ENCODE measurements at regions not wholly inside any gene's neighbourhood (a gene's known extent, or its start where the extent isn't known, plus 50 kb on each side); places are given as distances from the start of the nearest gene placed in this dataset.
A peak's percentile ranks its signal among the peaks of the same experiment; 100 is the strongest.

DNA sequence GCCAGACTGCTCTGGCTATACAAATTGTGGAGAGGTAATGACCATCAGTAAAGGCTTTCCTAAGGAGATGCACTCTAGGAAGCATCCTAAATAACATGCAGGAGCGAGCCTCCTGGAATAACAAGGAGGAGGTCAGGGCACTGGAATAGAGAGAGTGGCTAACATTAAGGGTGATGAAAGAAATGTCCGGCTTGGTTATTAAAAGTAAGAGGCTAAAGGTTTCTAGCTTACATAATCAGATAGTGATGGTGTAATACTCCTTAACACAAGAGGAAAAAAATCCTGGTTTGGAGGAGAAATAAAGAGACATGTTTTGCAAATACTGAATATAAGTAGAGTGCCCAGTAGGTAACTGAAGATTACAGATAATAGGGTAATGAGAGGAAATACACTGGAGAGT, 365.7 kb downstream of the ZEB2 start:
- no peak for DNase-seq (ENCODE audit: low read depth)

DNA sequence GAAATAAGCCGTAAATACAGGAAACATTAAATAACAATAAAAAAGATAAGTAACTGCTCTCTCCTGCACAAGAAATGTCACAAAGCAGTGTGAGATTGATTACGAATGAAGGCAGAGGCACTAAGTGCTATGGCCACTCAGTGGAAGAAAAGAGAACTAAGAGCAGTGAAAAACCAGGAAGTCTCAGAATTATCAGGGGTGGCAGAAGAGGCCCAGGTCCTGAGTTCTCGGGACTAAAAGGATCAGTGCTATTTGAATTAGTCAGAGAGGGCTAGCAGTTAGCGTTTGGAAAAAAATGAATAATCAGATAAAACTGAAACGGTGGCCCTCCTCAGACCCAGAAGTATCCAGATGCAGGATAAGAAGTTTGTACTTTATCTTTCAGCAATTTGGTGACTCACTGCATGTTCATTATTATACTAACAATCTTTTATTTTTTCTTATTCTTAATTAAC, 367.1 kb downstream of the ZEB2 start:
- DNase-seq (ENCODE audit: low read depth), result peak; percentile 62

DNA sequence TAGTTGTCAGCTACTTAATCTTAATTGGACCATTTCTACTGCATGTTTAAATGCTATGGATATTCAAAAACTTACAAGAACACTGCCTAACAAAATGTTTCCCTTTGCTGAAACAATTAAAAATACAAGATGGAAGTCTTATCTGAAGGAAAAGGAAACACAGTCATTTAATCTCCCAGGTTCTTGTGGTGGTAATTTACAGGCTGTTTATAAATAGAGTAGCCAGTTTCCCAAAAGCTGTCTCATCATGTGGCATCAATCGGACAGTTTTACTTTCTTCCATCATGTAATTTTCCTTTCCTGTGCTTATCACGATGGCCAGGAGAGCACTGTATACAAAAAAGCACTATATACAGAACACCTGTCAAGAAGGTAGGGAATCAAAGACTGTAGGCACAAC, 368.1 kb downstream of the ZEB2 start:
- no peak for DNase-seq (ENCODE audit: low read depth)

DNA sequence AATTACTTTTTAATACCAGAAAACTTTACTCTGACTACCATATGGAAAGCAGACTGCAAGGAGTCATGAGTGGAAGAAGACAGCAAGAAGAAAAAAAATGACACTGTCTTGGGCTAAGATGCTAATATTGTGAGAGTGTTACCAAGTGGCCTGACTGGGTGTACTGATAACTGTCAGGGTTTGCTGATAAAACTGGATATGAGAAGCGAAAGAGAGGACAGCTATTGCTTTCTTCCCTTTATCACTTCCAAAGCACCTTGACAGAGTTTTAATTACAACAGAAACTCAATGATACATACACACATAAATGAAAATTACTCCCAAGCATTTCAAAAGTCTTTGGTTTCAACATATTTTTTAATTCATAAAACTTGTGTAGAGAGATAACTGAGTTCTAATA, 368.5 kb downstream of the ZEB2 start:
- DNase-seq (ENCODE audit: low read depth), result no peak

DNA sequence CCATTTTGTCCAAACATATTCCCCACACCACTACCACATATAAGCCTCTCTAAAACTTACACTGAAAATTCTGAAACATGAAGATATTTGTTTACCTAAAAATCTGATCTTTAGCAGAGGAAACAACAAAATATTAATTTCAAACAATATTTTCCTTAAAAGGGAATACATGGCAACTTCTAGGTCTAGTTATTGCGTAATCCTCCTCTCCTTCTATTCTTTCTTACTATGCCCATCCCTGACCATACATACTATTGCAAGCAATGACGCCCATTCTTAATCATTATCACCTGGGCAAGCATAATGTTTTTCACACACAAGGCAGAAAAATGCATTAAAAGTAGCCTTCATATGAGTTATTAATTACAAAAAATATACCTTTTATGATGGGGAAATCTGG, 372.6 kb downstream of the ZEB2 start:
- DNase-seq (ENCODE audit: low read depth), result no peak

DNA sequence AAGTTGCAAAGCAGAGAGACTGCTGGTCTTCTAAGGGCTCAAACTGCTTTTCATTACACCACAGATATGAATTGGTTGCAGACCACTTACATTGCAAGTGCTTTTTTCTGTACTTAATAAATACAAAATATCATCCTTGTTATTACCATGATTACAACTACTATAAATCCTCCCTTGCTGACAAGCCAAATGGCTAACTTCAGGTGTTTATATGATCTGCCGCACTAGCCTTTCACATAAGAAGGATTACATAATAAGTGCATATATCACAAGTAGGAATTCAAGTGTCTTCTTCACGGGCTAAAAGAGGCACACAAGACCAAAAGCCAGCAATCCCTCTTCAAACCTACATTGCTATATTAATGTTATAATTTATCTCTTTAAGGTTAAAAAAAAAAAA, 373.0 kb downstream of the ZEB2 start:
- no peak for DNase-seq (ENCODE audit: low read depth)

DNA sequence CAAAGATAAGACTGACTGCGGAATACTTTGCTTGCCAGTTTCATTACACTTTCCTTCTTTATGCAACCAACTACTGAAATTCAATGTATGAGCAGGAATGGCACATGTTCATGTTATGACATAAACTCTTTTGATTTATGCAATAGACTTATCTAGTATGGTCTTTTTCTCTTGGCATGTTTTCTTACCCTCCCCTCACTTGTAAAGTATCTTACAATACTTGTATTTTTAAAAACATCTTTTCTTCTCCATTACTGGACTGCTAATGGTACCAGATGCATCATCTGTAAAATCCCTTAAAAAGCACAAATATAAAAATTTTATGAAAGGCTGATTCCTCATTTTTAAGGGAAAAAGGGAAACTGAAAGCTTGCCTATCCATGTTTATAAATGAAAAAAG, 373.8 kb downstream of the ZEB2 start:
- no peak for DNase-seq (ENCODE audit: low read depth)

DNA sequence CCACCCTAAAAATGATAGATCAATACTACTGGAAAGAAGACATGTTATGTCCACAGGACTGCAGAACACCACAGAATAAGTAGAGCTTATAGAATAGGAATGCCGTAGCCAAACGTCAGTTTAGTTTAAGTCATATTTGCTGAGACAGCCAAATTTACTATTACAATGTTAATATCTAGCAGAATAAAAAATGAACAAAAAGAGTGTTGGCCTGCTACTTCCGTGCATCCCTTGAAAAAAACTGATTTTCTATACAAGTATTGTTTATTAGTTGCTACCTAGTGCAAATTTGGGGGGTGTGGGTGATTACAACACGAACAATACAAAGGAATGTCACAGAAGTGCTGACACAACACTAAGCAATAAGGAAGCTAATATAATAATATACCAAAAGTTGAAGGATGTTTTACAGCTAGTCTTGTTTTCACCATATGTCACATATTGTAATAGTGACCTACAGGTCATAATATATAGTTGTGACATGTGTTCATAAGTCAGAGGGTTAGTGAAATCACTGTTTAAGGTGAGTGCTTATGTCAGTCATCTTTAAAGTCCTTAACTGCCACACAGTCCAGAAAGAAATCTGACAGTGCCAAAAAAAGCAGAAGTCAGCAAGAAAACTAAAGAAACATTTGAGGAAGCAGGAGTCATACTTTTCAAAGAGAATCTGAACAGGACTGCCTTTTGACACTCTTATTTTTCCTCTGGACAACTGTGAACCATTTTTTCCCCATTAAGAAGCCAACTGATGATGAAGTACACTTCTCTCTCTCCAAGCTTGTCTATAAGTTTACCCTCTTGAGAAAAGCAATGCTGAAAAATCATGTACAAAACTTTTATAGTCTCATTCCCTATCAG, 376.4 kb downstream of the ZEB2 start:
- DNase-seq (ENCODE audit: low read depth), result no peak

DNA sequence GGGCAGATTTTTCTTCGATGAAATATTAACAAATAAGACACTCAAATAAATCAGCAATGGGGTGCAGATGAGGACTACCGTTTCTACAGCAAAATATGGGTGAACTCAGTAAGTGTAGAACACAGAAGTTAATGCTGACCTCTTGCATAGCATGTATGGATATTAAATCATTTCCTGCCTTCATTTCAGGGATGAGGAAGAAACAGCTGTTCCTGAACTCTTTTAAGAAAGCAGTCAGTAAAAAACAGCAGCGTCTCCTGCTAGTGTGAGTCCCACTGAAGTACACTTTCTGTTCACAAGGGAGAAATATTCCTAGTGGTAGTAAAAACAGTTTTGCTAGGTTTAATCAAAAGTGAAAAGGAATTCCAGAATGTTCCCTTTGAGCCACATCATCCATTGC, 379.0 kb downstream of the ZEB2 start:
- no peak for DNase-seq (ENCODE audit: low read depth)

DNA sequence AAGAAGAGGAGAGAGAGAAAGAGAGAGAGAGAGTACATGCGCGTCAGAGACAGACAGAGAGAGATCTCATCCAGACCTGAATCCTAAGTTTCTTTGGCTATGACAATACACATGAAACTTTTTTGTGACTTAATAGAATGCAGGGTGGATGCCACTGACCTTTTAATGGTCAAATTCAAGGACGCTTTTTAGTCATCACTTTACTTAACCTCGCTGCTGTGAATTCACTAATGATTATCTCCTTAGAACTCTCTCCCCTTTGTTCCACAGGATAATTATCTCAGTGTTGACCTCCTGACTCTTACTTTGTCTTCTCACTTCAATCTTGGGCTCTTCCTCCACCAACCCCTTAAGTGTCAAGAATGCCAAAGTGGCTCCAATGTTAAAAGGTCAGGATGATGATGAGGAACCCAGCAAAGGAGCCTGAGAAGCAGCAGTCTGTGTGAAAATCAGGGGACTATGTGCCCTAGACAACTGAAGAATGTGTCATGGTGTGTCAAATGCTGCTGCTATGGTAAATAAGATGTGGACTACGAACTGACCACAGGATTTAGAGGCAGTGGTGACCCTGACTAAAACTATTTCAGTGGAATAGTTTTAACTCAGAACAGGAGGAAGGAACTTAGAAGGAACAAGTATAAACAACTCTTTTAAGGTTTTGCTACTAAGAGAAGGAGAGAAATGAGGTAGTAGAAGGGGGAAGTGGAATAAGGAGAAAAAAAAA, 382.1 kb downstream of the ZEB2 start:
- DNase-seq (ENCODE audit: low read depth), result peak; percentile 81

DNA sequence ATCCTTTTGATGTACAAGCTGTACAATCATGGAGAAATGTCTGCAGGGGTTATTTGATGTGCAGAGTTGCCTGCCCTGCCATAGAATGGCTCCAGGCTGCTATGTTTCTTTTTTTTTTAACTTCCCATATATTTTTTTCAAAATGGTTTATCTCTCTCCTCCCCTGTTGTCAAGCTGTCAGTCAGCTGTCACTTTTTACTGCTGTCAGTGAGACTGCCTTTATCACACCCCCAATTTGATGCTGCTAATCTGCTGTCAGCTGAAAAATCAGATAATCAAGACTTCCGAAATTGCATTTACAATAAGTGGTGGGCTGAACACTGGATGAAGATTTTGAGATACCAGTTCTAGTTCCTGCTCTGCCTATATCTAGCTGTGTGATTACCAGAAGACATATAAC, 382.6 kb downstream of the ZEB2 start:
- no peak for DNase-seq (ENCODE audit: low read depth)

DNA sequence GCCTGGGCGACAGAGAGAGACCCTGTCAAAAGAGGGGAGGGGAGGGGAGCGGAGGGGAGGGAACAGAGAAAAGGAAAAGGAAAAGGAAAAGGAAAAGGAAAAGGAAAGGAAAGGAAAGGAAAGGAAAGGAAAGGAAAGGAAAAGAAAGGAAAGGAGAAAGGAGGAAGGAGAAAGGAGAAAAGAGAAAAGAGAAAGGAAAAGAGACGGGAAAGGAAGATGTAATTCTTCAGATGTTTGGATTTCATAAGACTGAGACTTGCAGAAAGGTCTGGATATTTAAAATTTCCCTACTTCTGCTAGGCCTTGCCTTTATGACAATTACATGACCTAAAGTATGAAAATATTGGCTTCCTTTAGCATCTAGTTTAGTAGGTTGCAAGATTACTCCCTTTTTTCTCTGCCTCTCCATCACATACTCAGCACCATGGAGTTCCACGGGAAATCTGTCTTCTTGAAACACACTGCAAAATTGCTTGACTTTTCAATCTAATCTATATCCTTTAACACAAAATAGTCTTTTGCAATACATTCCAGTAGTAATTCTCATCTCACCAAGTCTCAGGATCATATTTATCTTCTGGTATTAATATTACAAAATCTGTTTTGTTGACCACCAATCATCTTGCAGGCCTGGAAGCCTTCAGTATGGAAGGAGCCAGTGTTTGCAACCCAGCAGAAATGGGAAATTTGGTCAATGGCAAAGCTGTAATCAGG, 383.5 kb downstream of the ZEB2 start:
- DNase-seq (ENCODE audit: low read depth), result no peak

DNA sequence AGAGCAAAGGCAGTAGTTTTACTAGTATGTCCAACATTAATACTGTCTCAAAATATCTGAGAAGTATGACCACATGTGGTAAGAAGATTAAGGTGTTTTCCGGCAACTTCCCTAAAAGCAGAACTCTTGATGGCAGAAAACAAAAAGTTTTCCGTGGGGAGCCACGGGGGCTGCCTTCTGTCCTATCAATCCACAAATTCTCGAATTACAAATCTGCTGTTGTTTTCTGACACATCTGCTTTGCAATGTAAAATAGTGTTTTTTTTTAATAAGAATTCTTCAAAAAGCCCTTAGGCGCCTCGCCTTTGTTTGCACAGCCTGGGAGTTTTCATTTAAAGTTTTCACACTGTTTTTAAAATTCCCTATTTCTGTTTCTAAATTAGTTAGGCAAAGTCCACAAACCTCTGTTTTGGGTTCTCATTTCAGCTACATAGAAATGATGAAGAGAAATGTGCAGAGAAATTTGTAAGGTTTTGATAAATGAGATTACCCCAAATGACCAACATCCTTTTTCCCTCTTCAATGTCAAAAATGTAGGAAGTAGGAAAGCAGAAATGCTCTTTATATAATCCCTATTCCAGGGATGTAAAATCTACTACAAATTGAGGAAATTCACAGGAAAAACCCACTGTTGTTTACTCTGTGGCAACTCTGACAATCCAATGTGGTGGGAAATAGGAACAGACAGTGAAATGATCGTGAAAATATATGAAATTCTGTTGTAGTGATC, 385.8 kb downstream of the ZEB2 start:
- no peak for DNase-seq (ENCODE audit: low read depth)

DNA sequence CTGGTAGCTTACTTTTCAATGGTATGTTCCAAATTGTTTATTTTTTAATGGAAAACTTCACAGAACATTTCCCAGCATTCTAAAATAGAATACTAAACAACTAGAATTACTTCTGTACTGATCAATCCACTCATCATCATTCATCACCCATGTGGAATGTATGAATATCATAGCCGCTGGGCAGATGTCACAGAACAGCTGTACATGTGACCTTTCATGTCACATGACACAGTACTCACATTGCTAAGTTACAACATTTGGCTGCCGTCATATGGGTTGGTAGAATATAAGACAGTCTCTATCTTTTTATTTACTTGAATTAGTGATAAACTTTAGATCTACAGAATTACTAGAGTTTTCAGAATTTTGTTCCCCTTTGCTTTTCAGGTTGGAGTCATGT, 387.6 kb downstream of the ZEB2 start:
- DNase-seq (ENCODE audit: low read depth), result peak; percentile 96

DNA sequence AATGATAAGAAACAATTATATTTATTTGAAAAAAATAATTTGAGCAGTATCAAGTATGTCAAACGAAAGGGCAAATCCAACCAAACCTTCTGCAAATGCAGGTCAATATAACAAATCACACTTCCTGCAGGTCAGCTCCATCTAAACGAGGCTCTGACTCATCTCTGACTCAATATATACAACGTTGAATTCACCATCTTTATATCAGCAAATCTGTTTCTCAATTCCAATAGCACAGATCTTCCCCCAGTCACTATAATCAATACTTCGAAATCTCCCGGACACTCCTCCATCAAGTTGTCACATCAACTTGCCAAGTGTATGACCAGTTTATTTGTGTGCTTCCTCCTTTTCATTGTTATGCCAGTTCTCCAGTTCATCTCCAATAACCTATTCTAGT, 388.9 kb downstream of the ZEB2 start:
- peak; percentile 92 for DNase-seq (ENCODE audit: low read depth)

DNA sequence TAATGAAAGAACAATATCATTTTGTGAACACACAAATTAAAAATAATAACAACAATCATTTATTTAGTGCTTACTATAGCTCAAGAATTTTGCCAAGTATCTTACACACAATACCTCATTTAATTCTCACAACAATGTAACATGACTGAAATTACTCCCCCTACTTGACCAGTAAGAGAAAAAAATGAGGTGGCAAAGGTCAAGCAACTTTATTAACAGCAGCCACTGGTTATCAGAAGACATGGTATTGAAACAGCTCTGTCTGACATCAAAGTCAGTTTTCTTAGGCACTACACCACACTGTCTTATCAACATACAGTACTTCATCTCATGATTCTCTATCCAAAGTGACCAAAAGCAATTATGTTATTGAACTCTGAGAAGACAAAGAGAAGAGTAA, 389.4 kb downstream of the ZEB2 start:
- no peak for DNase-seq (ENCODE audit: low read depth)

DNA sequence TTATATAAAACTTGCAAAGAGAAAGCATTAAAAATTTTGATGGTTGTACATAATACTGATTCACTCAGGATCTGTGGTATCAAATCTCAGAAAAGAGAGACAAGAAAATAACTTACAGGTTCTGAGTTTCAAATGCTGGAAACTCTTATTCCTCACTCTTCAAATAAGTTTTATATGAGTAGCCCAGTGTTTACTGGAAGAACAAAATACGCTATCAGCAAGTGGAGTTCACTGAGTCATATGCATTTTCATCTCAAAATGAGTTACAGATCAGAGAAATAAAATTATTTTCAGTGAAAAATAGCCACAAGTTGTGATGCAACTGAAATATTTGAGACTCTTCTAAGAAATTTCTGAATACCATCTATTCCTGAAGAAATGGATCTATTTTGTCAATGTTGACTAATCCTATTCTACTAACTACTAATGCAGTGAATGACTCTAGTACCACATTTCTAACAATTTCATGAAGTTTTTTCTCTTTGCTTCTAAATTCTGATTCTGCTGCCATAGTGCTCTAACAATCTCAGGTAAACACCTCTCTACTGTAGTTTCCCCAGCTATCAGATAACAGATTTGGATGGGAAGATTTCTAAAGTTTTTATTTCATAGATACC, 391.7 kb downstream of the ZEB2 start:
- DNase-seq (ENCODE audit: low read depth), result no peak

DNA sequence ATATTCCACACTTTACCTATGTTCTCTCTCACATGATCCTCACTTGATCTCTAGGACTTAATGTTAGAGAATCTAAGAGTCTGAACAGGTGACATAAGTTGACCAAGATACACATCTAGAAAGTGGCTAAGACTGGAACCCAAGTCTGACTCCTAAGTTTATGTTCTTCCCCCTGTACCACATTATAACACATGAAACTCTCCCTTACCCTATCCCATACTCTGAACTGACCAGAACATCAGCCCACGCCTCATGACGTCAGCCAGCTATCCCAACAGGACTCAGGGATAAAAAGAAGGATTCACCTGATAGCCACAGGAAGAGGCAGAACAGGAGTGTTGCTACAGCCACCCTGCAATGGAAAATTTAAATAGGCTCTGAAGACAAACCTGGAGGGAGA, 392.2 kb downstream of the ZEB2 start:
- no peak for DNase-seq (ENCODE audit: low read depth)

DNA sequence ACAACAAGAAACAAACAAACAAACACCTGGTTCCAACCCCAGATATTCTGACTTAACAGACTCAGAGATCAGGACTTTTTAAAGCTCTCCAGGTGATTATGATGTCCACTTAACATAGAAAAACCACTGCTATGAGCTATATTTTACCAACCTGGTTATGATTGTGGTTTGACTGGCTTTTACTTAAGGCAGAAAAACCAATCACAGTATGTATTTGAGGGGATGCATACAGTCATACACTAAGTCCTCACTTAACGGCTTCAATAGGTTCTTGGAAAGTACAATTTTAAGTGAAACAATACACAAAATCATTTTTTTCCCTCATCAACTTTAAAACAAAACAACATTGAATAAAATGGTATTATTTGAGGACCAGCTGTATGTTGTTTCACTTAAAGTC, 393.6 kb downstream of the ZEB2 start:
- no peak for DNase-seq (ENCODE audit: low read depth)

DNA sequence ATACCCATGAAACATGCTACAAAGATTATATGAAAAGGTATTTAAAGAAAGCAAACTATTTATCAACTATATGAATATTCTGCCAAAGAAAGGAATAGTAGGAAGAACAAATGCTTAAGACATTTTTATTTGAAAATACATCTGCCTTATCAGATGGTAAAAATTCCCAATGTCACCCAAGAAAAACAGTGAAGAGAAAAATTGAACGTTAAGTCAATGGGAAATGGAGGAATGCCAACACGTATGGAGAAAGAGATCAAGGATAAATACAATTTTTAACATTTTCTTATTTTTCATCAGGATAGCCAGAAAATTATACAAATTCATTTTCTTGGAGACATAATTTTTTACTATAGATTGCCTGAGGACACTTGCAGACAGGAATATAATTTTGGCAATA, 394.2 kb downstream of the ZEB2 start:
- DNase-seq (ENCODE audit: low read depth), result no peak

DNA sequence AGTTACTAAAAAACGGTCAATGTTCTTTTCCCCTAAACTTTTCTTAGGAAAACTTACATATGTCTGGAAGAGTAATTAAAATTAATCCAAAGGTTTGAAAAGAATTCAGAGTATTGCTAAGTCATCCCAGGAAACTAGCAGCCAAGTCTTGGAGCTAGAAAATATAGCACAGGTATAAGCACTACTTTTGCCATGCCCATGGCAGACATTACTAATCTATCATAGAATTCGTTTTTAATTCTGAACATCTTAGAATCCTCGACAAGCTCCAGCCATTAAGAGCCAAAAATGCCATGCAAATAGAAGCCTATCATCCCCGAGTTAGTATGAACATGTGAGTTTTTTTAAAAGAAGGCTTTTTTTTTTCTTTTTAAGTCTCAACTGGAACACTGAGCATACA, 395.0 kb downstream of the ZEB2 start:
- no peak for DNase-seq (ENCODE audit: low read depth)

DNA sequence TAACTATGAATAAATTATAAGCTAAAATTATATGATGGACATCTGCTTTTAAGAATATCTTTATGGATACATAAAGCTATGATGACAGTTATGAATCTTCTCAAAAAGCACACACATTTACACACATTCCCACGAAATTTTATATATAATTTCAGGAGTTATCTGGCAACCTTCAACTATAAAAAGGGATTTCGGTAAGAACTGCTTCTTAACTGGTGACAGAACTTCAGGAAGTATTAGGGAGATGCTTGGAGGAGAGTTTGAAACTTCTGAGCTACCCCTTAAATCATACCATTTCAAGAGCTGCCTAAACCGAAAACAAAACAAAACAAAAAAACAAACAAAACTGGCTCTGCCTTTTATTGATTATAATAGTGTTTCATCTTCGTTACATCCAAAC, 399.4 kb downstream of the ZEB2 start:
- DNase-seq (ENCODE audit: low read depth), result no peak

Measured in ELR (cell line).